ENCODE measurements at regions not wholly inside any gene's neighbourhood (a gene's known extent, or its start where the extent isn't known, plus 50 kb on each side); places are given as distances from the start of the nearest gene placed in this dataset.

DNA sequence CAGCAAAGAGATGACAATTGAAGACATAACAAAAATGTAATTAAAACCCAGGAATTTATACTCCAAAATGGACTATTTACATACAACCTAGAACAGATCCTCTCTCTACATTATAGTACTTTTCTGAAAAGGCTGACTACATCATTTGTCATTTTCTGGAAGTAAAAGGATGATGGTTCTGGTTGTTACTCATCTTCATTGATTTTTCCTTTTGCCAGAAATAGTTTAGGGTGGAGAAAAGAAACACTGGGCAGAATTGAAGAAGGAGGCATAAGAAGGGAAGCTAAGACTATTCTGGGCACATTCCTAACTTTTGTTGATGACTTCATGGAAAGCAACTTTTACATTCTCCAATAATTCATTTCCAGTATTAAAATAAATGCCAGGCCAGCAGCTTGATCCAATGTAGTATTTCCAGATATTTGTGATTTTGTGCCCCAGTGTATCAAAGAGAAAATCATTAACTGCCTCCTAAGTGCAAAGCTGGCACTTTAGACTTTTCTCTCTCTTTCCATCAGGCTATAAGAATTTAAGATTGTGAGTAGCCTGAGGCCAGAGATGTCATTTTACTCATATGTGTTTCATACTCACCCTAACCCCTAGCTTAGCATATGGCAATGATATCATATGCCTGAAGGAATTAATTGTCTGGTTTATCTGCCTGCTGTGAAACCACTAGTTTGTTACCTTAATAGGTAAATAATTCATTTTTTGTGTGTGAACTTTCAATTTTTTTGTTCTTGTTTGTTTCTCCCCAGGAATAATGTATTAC, 369.5 kb upstream of the LYPLAL1 start:
- H3K4me3 ChIP-seq (replicated peaks in 1 of 4; ENCODE audit: control extremely low read depth in 1 of 4, insufficient read depth in 1 of 4, low read depth in 3 of 4, low read length in 4 of 4) = no peak overlapping the region
- H3K27ac ChIP-seq (ENCODE audit: insufficient read depth, low read length) = no peak overlapping the region
- peak; percentile 6 to 29 for DNase-seq (ENCODE audit: low read depth in 2 of 2)
- H4K20me1 ChIP-seq (ENCODE audit: control insufficient read depth, extremely low read depth, insufficient read depth, low read length) = no peaks in the 10 kb centered on the region
- H3K9ac ChIP-seq (ENCODE audit: insufficient read depth, low read length) = no peak overlapping the region
- no peaks in the 10 kb centered on the region for H3K27me3 ChIP-seq (ENCODE audit: control insufficient read depth, insufficient read depth, low read length)
- H3K36me3 ChIP-seq (ENCODE audit: control insufficient read depth, insufficient read depth, low read length) = no peaks in the 10 kb centered on the region
- no peaks in the 10 kb centered on the region for H3K9me3 ChIP-seq (ENCODE audit: control insufficient read depth, insufficient read depth, low read depth, low read length)
- TF ChIP-seq, protein P1, sequence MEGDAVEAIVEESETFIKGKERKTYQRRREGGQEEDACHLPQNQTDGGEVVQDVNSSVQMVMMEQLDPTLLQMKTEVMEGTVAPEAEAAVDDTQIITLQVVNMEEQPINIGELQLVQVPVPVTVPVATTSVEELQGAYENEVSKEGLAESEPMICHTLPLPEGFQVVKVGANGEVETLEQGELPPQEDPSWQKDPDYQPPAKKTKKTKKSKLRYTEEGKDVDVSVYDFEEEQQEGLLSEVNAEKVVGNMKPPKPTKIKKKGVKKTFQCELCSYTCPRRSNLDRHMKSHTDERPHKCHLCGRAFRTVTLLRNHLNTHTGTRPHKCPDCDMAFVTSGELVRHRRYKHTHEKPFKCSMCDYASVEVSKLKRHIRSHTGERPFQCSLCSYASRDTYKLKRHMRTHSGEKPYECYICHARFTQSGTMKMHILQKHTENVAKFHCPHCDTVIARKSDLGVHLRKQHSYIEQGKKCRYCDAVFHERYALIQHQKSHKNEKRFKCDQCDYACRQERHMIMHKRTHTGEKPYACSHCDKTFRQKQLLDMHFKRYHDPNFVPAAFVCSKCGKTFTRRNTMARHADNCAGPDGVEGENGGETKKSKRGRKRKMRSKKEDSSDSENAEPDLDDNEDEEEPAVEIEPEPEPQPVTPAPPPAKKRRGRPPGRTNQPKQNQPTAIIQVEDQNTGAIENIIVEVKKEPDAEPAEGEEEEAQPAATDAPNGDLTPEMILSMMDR (conservative IDR thresholded peaks at IDR 0.05 in 1 of 2, IDR thresholded peaks at IDR 0.05 in 1 of 2; ENCODE audit: low read depth in 1 of 2, low read length in 2 of 2) = no peak
- no peak for TF ChIP-seq EZH2 (IDR thresholded peaks at IDR 0.05; ENCODE audit: low read length, missing control alignments)
- no peak overlapping the region for H3K4me2 ChIP-seq (ENCODE audit: extremely low read depth, insufficient read depth, low read length)
- no peaks in the 10 kb centered on the region for H3K4me1 ChIP-seq (ENCODE audit: control insufficient read depth, extremely low read depth, insufficient read depth, low read length)
- H3K79me2 ChIP-seq (ENCODE audit: control insufficient read depth, insufficient read depth, low read length) = no peaks in the 10 kb centered on the region
- H2AFZ ChIP-seq (ENCODE audit: low read length) = no peak overlapping the region

DNA sequence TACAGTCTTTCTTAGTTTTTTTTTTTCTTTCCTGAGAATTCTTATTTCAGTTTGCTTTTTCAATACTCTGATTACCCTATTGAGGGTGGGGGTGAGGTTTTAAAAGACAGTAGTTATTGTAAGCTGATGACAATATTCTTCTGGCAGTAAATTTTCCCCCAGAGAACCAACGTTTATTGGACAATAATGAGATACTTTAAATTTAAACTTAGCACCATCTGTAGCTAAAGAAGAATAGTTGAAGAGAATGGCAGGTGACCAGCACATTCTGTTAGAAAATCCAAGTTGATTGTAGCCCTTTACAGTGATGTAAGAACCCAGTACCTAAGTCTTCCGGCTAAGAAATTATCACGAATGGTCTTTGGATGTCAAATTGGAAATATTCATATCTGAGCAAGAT, 364.6 kb upstream of the LYPLAL1 start:
- no peak overlapping the region for H3K4me3 ChIP-seq (replicated peaks in 1 of 4; ENCODE audit: control extremely low read depth in 1 of 4, insufficient read depth in 1 of 4, low read depth in 3 of 4, low read length in 4 of 4)
- no peak overlapping the region for H2AFZ ChIP-seq (ENCODE audit: low read length)
- H3K79me2 ChIP-seq (ENCODE audit: control insufficient read depth, insufficient read depth, low read length) = no peaks in the 10 kb centered on the region
- DNase-seq (ENCODE audit: low read depth in 2 of 2) = no peak
- no peaks in the 10 kb centered on the region for H3K27me3 ChIP-seq (ENCODE audit: control insufficient read depth, insufficient read depth, low read length)
- TF ChIP-seq, protein P1 (conservative IDR thresholded peaks at IDR 0.05 in 1 of 2, IDR thresholded peaks at IDR 0.05 in 1 of 2; ENCODE audit: low read depth in 1 of 2, low read length in 2 of 2) = no peak
- TF ChIP-seq EZH2 (IDR thresholded peaks at IDR 0.05; ENCODE audit: low read length, missing control alignments) = no peak
- H3K9ac ChIP-seq (ENCODE audit: insufficient read depth, low read length) = no peak overlapping the region
- no peaks in the 10 kb centered on the region for H3K4me1 ChIP-seq (ENCODE audit: control insufficient read depth, extremely low read depth, insufficient read depth, low read length)
- H3K36me3 ChIP-seq (ENCODE audit: control insufficient read depth, insufficient read depth, low read length) = no peaks in the 10 kb centered on the region
- H4K20me1 ChIP-seq (ENCODE audit: control insufficient read depth, extremely low read depth, insufficient read depth, low read length) = no peaks in the 10 kb centered on the region
- H3K4me2 ChIP-seq (ENCODE audit: extremely low read depth, insufficient read depth, low read length) = no peak overlapping the region
- no peak overlapping the region for H3K27ac ChIP-seq (ENCODE audit: insufficient read depth, low read length)
- no peaks in the 10 kb centered on the region for H3K9me3 ChIP-seq (ENCODE audit: control insufficient read depth, insufficient read depth, low read depth, low read length)

DNA sequence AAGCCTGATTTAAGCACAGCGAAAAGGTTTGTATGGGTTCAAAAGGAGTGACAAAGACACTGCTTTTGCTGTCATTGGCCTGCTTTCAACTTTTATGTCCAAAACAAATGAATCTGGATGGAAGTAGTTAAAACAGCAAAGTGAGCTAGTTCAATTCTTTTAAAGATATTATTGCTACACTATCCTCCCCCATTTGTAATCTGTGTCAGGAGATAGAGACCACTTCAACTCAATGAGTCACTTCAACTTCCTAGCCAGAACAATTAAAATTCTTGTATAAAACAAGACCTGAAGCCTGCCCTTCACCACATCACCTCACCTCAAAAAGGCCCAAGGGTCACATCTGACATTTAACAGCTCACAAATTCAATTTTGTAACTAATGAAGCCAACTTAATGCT, 364.1 kb upstream of the LYPLAL1 start:
- Histone ChIP-seq H3K79me2 (ENCODE audit: control insufficient read depth, insufficient read depth, low read length) (no peaks in the 10 kb centered on the region), H3K27me3 (ENCODE audit: control insufficient read depth, insufficient read depth, low read length) (no peaks in the 10 kb centered on the region), H4K20me1 (ENCODE audit: control insufficient read depth, extremely low read depth, insufficient read depth, low read length) (no peaks in the 10 kb centered on the region), H3K9me3 (ENCODE audit: control insufficient read depth, insufficient read depth, low read depth, low read length) (no peaks in the 10 kb centered on the region), H3K9ac (ENCODE audit: insufficient read depth, low read length) (no peak overlapping the region), H3K36me3 (ENCODE audit: control insufficient read depth, insufficient read depth, low read length) (no peaks in the 10 kb centered on the region), H2AFZ (ENCODE audit: low read length) (no peak overlapping the region), H3K4me2 (ENCODE audit: extremely low read depth, insufficient read depth, low read length) (no peak overlapping the region), H3K4me3 (replicated peaks in 1 of 4; ENCODE audit: control extremely low read depth in 1 of 4, insufficient read depth in 1 of 4, low read depth in 3 of 4, low read length in 4 of 4) (no peak overlapping the region), H3K4me1 (ENCODE audit: control insufficient read depth, extremely low read depth, insufficient read depth, low read length) (no peaks in the 10 kb centered on the region), H3K27ac (ENCODE audit: insufficient read depth, low read length) (no peak overlapping the region)
- TF ChIP-seq, protein P1 (conservative IDR thresholded peaks at IDR 0.05 in 1 of 2, IDR thresholded peaks at IDR 0.05 in 1 of 2; ENCODE audit: low read depth in 1 of 2, low read length in 2 of 2) = no peak
- no peak for TF ChIP-seq EZH2 (IDR thresholded peaks at IDR 0.05; ENCODE audit: low read length, missing control alignments)
- peak in 1 of 2 donors; percentile 78 for DNase-seq (ENCODE audit: low read depth in 2 of 2)
